Body of pancreas (tissue), 4 donors: ENCODE measurements at regions not wholly inside any gene's neighbourhood (a gene's known extent, or its start where the extent isn't known, plus 50 kb on each side); places are given as distances from the start of the nearest gene placed in this dataset.

Source experiments
- CTCF ChIP-seq, 7 experiments: fragments of 450-650 bp in 4 of 7; fragments of 200-600 bp in 3 of 7; sonication (generic) in 3 of 7; IDR thresholded peaks; one replicate each; pipeline ENCODE4 v1.5.1; 2016 to 2019; ENCODE audit warnings: antibody characterized with exemption in 7 of 7
- POLR2A ChIP-seq, 3 donors: fragments of 450-650 bp; IDR thresholded peaks; one replicate each; pipeline ENCODE4 v1.6.1; 2016; ENCODE audit warnings: antibody characterized with exemption in 3 of 3, mild to moderate bottlenecking in 2 of 3

- no peak for TF ChIP-seq CTCF (IDR thresholded peaks at IDR 0.05)
- TF ChIP-seq POLR2A (IDR thresholded peaks at IDR 0.05) = no peak
Observed at GRCh38 chr4:167767281-167767680, 325.1 kb upstream of the ANXA10 start.
